ENCODE measurements at regions not wholly inside any gene's neighbourhood (a gene's known extent, or its start where the extent isn't known, plus 50 kb on each side); places are given as distances from the start of the nearest gene placed in this dataset.

- no peak for TF ChIP-seq CHD7 (IDR thresholded peaks at IDR 0.05; ENCODE audit: insufficient replicate concordance, low read length)
- TF ChIP-seq RXRA (IDR thresholded peaks at IDR 0.05; ENCODE audit: insufficient read depth, low read depth, low read length) = no peak
- TF ChIP-seq SUZ12 (IDR thresholded peaks at IDR 0.05; ENCODE audit: low read length) = no peak
- TF ChIP-seq KDM5A (IDR thresholded peaks at IDR 0.05; ENCODE audit: low read length) = no peak
- no peak for TF ChIP-seq RFX5 (IDR thresholded peaks at IDR 0.05; ENCODE audit: borderline replicate concordance, low read depth, low read length)
- TF ChIP-seq BCL11A (IDR thresholded peaks at IDR 0.05; ENCODE audit: low read depth in 2 of 2, low read length in 2 of 2) = no peak
- no peak for TF ChIP-seq HDAC6 (IDR thresholded peaks at IDR 0.05; ENCODE audit: low read depth, low read length)
- no peak for TF ChIP-seq SAP30 (IDR thresholded peaks at IDR 0.05; ENCODE audit: insufficient read depth, insufficient replicate concordance, low read length)
- TF ChIP-seq JUN (IDR thresholded peaks at IDR 0.05; ENCODE audit: low read depth, low read length) = no peak
Measured at GRCh38 chr10:43931308-43931930, 282.7 kb upstream of the ZNF32 start (continued).

All from H1 (cell line).